ENCODE measurements at regions not wholly inside any gene's neighbourhood (a gene's known extent, or its start where the extent isn't known, plus 50 kb on each side); places are given as distances from the start of the nearest gene placed in this dataset.

- TF ChIP-seq CTCF (IDR thresholded peaks at IDR 0.05; ENCODE audit: low read depth, low read length) (no peak), EZH2phosphoT487 (IDR thresholded peaks at IDR 0.05; ENCODE audit: low read depth) (no peak)
Observed at GRCh38 chr6:8335896-8336295, 99.4 kb downstream of the SLC35B3 start.

All from OCI-LY3 (cell line).